Skin epidermis (tissue), 12 donors: ENCODE measurements at regions not wholly inside any gene's neighbourhood (a gene's known extent, or its start where the extent isn't known, plus 50 kb on each side); places are given as distances from the start of the nearest gene placed in this dataset.

ENCODE experiments used
- H3K27ac ChIP-seq, 21 experiments: fragments of 200-600 bp; sonication (generic) in 11 of 21; one replicate each; pipeline ENCODE4 v1.5.0; 2020; ENCODE audit warnings: mild to moderate bottlenecking in 3 of 21, inconsistent platforms in 2 of 21, moderate library complexity in 2 of 21
- H3K4me3 ChIP-seq, 7 experiments: fragments of 200-600 bp; sonication (generic) in 2 of 7; one replicate each; pipeline ENCODE4 v1.5.0; 2020; ENCODE audit warnings: inconsistent platforms in 2 of 7, mild to moderate bottlenecking in 2 of 7, moderate library complexity in 1 of 7

DNA sequence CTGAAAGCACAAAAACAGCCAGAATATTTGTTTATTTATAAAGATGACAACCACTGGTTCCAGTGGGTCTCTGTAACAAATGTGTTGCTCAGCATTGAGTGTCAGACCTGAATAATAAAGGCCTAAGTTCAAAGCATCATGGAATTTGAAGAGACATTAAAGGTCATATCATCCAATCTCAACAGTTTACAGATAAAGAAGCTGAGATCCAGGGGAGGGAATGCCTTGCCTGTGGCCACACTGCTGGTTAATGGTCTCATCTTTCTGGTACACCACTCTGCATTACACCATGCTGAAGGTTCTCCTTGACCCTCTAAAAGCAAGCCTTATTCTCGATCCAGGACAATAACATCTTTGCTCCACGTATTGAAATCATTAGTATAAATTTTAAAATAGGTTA is 446.5 kb upstream of the ACVR2A start:
- H3K27ac ChIP-seq, result no peak overlapping the region

DNA sequence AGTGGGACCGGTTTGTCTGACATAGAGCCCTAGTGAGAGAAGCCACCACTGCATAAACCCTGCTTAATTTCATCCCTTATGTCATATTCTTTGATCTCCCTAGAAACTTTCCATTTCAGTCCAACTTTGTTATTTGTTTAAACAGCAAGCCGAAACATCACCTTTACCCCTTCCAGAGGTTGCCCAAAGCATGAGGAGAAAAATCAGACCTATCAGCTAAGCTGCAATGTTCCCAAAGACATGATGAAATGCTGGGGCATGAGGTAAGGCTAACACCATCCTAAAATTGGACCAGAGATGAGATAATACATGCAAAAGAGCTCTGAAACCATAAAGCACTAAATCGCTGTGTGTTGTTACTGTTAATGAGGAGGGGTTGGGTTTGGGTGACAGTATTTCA is 447.9 kb upstream of the ACVR2A start:
- H3K27ac ChIP-seq, result no peak overlapping the region
- H3K4me3 ChIP-seq, result no peak overlapping the region

More for the DNA sequence above, 446.5 kb upstream of the ACVR2A start:
- no peak overlapping the region for H3K4me3 ChIP-seq

DNA sequence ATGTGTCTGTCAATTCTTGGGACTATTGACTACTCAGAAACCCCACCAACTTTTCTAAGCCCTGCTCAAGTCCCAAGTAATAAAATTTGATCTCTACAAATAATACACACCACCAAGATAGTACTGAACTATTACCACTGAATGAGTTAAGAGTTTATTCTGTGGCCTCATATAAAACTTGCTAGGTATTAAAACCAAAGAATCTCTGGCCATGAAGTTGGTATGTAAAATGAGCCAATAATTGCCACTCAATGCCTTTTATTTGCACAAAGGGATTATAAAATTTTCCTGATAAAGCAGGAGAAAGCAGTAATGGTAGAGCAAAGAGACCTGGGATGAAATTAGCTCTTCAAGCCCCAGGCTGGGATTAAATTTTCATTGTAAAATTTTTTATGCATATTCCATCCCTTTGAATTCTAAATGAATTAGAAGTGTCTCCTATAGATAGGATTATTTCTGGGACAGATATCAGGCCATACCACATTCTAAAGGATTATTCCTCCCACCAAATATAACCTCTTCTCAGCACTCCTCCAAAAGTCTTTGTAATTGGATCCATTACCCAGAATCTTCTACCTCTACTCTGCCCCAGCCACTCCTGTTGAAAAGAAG is 450.5 kb upstream of the ACVR2A start:
- Histone ChIP-seq H3K4me3 (no peak overlapping the region), H3K27ac (no peak overlapping the region)

DNA sequence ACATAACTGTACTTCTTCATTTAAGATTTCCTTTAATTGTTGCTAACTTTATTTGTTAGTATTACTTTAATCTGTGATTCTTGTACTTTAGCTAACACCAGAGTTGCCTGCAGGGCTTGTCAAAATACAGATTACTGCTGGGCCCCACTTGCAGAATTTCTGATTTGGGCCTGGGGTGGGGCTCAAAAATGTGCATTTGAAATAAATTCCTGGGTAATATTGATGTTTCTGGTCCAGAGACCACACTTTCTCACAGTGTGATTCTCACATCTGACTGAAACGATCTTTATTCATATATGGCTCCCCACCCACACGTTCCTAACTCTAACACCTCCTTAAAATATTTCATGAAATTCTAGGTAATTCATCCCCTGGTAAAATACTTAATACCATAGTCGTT is 452.6 kb upstream of the ACVR2A start:
- no peak overlapping the region for H3K4me3 ChIP-seq
- no peak overlapping the region for H3K27ac ChIP-seq

DNA sequence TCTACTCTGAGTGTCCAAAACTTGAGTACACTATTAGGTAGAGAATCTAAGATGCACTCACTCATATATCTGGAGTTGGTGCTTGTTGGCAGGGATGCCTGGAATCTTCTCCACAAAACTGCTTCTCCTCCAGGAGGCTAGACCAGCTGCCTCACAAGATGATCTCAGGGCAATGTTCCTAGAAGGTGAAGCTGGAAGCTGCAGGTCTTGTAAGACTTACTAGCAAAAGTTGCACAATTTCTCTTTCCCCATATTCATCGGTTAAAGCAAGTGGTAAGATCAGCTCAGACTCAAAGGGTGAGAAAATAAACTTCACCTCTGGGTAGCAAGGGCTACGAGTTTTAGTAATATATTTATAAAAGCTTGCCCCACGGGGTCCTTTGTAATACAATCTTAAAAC is 454.4 kb upstream of the ACVR2A start:
- no peak overlapping the region for H3K4me3 ChIP-seq
- no peak overlapping the region for H3K27ac ChIP-seq

DNA sequence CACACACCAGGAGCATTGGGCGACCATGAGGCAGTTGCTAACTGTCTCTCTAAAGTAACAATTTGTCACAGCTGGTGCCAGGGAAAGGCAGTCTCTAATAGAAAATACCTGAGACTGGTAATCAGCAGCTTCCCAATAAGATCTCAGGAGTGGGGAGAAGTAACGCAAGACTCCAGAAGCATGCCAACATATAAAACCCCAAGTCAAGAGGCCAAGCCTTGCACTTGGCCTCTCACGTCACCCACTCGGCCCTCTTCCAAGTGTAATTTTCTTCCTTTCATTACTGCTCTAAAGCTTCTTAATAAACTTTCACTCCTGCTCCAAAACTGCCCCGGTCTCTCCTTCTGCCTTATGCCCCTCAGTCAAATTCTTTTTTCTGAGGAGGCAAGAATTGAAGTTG is 455.6 kb upstream of the ACVR2A start:
- no peak overlapping the region for H3K27ac ChIP-seq

DNA sequence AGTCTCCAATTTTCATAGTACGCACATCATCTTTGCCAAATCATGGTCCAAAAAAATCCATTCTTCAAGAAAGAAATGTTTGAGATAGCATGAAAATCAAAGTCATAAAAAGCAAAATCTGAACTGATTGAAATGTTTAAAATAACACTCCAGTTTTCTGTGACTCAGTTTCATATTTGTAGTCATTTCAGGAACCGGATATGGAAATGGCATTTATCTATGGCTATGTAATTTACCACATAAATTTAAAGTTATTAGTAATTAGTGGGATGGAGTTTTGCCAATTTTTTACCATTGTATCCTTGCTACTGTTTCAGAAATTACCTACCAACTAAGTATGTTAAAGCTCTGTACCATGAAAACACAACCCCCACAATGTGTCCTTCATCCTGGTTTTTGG is 456.6 kb upstream of the ACVR2A start:
- H3K27ac ChIP-seq, result no peak overlapping the region
- H3K4me3 ChIP-seq, result no peak overlapping the region

More for the DNA sequence above, 455.6 kb upstream of the ACVR2A start:
- no peak overlapping the region for H3K4me3 ChIP-seq

DNA sequence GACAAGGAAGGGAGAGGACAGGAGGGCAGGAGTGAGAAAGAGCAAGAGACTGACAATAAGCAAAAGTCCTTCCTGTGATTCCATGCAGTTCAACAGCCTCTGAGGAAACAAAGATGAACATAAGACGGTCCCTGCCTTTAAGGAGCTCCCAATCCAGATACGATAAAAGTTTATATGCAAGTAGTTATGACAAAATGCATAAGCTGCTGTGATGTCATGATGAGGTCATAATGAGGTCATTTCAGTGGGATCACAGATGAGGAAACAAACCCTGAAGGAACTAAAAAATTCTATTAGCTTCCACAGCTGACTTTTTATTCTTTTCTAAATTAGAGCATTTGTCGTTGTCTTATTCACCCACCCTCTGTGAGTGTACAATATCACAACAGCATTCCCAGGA is 458.5 kb upstream of the ACVR2A start:
- Histone ChIP-seq H3K27ac (no peak overlapping the region), H3K4me3 (no peak overlapping the region)

DNA sequence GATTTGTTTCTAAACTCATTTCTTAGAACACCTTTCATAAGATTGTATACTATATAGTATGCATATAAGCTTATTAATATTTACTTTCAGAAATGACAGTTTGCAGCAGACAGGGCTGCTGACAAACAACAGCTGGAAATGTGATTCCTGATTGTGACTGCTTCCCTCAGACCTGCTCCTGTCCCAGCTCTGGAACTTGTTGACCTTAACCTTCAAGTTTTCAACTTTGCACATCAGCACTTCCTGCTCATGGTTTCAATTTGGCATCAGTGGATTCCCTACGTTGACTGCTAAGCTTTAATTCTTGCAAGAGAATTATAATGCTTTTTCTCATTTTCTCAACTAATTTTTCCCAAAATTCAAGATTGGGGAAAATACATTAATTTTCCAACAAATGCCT is 459.2 kb upstream of the ACVR2A start:
- H3K4me3 ChIP-seq, result no peak overlapping the region
- no peak overlapping the region for H3K27ac ChIP-seq

DNA sequence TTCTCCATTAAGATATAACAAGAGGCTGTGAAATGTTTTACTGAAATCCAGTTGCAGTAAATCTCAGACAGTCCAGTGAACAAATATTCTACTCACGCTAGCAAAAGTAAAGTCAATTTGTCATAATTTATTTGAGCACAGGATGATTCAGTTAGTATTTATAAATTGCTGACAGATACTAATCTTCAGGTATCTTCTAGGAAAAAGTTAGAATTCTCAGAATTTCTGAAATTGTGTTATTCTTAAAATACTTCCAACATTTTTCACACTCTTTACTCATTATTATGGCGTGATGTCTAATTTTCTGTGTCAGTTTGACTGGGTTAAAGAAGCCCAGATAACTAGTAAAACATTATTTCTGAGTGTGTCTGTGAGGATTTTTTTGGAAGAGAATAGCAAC is 460.2 kb upstream of the ACVR2A start:
- Histone ChIP-seq H3K27ac (no peak overlapping the region), H3K4me3 (no peak overlapping the region)

DNA sequence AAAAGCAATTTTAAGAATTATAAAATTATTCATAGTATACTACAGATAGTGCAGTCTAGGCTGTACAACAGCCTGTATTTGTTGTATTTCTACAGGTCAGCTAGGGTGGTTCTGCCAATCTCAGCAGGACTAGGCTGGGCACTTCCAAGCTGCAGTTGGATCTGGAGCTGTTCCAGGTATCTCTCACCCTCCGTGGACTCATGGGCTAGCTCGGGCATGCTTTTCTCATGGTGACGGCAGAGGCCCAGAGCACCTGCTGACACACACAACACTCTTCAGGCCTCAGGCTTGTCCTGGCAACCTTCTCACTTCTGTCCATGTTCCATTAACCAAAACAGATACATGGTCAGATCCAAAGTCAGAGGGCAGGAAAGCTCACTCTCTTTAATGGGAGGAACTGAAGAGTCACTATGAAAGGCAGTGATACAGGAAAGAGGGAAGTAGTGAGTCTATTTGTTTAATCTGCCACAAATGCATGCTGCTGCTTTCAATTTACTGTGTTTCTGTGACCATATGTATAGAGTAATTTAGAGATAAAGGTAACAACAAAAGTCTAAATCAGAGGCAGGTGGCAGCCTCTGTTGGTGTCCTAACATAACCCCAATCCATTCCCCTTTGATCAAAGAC is 462.4 kb upstream of the ACVR2A start:
- no peak overlapping the region for H3K4me3 ChIP-seq
- H3K27ac ChIP-seq, result no peak overlapping the region

DNA sequence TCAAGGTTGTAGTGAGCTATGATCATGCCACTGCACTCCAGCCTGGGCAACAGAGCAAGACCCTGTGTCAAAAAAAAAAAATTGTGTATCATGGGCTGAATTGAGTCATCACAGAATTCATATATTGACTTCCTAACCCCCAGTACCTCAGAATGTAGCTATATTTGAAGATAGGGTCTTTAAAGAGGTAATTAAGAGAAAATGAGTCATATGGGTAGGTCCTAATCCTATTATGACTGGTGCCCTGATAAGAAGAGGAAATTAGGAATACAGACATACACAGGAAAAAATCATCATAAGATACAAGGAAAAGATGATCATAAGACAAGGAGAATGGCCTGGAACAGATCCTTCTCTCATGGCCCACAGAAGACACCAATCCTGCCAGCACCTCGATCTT is 466.4 kb upstream of the ACVR2A start:
- Histone ChIP-seq H3K4me3 (no peak overlapping the region), H3K27ac (no peak overlapping the region)

DNA sequence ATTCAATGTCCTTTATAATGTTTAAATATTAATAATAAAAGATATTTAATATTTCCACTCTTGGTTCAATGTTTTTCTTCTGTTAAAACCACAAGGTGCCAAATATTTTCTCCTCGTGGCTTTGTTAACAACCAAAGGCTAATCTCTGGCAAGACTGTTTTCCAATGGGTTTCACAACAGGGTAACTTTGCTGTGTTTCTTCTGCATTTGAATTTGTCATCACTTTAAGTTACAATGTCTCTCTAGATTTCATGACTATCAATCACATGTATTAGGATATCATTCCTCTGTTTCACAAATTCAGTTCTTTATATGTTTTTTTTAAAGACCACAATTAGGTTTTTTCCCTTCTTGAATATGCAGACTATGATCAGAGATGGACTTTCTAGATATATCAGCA is 469.8 kb upstream of the ACVR2A start:
- no peak overlapping the region for H3K4me3 ChIP-seq
- peak overlapping the region in 1 of 21 experiments; percentile 8 for H3K27ac ChIP-seq

DNA sequence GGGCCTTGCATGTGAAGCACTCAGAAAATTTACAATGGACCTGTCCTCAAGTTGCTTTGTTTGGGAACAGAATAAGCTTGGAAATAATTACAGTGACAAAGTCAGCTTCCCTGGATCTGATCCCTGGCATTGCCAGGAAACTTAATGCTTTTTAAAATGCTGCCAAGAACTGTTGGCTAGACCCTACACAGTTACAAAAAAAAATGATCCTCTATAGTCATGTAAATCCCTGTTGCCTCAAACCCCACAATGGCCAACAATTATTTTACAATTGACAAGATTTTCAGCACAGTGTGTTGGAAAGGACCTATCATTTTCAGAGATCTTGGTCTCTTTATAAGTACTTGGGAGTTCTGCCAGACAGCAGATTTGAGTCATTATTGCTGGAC is 470.4 kb upstream of the ACVR2A start:
- H3K27ac ChIP-seq, result peak overlapping the region in 1 of 21 experiments; percentile 8
- H3K4me3 ChIP-seq, result no peak overlapping the region

DNA sequence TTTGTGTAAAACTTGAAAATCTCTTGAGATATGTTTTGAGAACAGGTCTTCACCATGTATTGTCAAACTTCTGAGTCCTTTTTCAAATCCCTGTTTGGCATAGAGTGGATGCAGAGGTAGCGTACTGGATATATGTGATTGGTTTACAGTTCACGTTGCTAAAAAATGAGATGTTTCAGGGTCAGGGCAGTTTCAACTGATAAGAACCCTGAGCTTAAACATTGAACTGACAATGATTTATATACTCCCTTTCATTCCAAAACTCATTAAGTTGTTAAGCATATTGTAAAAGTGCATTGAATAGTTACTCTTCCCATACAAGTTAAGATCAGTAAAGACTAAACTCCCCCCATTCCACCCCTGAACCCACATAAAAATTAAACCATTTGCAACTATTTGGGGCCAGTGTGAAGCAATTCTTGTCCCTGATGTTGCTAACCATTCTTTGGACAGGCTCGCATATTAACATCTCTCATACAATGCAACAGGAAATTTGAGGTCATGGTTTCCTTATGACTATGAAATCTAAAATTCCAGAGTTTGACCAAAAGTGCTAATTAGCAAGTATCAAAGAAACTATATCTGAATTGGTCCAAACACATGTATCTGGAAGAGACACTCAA is 470.9 kb upstream of the ACVR2A start:
- H3K27ac ChIP-seq, result peak overlapping the region in 3 of 21 experiments; percentile 1 to 50 (median 8)

DNA sequence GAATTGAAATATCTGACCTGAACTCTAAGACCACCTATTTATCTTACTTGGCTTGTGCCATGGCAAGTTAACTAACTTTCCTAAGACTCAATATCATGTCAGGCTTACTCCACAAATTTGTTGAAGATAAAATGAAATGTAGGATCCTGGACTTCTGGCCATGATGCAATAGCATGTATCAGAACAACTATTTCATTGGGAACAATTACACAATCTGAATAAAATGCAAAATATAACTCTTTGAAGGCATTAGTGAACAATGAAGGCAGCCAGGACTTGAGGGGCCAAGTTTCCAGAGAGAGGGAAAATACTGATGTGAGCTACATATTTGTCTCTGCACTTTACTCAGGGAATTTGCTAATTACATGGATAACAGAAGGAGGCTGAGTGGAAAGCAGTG is 476.5 kb upstream of the ACVR2A start:
- no peak overlapping the region for H3K27ac ChIP-seq
- H3K4me3 ChIP-seq, result no peak overlapping the region

More for the DNA sequence above, 470.9 kb upstream of the ACVR2A start:
- no peak overlapping the region for H3K4me3 ChIP-seq

DNA sequence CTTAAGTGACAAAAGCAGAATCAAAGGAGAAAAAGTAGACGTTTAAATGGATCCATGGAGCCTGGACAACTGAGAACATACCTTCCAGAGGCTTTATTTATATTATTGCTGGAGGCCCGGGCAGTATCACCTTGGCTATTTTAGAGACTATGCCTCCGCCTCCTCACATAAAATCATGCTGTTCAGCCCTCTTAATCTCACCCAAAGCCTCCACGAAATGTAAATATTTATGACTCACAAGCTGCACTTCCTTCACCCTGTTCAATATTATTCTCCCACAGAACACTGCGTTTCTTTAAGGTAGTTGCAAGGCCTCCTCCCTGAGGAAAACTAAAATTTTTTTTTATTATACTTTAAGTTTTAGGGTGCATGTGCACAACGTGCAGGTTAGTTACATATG is 478.6 kb upstream of the ACVR2A start:
- H3K27ac ChIP-seq, result no peak overlapping the region
- H3K4me3 ChIP-seq, result no peak overlapping the region

DNA sequence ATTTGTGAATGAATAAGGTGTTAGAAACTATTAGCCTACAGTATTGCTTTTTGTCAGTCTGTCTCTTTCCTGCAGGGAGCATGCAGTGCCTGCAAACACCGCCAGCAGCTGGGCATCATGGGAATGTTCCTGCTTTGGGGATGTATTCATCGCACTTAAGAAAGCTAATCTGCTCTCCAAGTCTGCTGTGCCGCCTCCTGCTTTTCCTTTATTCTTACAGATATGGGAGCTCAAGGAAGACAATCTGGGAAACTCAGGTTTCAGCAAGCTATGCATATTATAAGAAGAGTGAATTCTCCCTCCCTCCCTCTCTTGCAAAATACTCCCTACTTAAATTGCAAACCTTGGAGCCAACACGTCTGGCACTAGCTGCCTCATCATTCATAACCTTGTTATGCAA is 479.2 kb upstream of the ACVR2A start:
- Histone ChIP-seq H3K4me3 (no peak overlapping the region), H3K27ac (no peak overlapping the region)

DNA sequence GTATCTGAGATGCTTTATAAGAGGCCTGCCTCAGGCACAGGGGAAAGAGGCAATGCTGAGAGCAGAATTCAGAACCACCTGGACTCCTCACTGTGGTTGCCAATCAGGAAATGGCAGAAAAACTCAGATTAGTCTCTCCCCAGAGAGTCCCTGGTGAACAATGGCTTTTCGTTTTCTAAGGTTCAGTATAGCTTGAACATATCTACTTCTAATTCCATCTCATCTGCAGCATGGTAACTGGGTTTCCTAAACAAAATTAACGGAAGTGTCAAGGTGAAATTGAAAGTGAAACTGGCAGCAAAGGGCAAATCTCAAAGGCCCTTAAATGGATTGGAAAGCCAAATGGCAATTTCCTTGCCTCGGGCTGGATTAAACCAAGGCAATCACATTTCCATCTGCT is 480.2 kb upstream of the ACVR2A start:
- Histone ChIP-seq H3K27ac (no peak overlapping the region), H3K4me3 (no peak overlapping the region)

DNA sequence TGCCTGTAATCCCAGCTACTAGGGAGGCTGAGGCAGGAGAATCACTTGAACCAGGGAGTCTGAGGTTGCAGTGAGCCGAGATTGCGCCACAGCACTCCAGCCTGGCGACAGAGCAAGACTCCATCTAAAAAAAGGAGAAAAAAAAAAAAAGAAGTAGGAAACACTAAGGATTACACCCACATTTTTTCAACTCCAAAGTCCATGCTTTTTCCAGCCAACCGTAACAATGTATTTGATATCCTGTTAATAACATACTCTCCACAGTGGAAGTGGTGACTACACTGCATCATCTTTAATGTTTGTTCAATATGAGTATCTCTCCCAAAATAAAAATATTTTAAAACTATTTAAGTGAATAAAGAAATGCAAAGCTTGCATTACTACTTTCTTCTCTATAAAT is 481.6 kb upstream of the ACVR2A start:
- H3K27ac ChIP-seq, result no peak overlapping the region
- no peak overlapping the region for H3K4me3 ChIP-seq

DNA sequence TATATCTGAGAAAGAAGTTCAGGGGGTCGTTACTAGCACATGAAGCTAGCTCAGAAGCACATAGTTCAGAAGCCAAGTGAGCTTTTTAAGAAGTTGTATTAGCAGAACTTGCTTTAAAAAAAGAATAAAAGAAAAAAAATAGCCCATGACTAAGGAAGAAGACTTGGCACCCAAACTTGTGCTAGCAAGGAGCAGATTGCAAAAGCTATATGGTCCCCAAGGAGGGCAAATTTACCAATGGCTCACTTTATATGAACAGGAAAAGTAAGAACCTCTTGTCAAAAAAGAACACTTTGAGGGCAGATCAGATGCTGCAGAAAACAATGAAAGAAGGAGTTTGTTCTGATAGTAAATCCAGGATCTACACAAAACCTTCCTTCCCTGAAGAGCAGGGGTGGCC is 486.5 kb upstream of the ACVR2A start:
- Histone ChIP-seq H3K4me3 (no peak overlapping the region), H3K27ac (no peak overlapping the region)

DNA sequence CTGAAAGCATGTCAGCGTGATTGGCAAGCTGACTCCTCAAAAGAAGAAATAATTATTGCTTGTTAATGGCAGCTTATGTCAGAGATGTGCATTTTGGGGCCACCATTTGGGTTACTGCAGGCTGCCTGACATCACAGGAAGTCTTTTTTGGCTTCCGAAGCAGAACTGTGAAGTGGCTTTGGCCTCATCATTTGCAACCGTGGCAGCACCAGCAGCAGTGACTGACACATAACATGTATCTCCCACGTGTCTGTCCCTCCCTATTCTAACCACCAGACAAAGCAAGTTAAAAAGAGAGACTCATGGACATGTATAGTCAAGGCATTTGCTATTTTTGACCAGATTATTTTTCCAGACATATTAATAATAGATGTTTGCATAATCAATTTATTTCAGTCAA is 488.7 kb upstream of the ACVR2A start:
- Histone ChIP-seq H3K27ac (no peak overlapping the region), H3K4me3 (no peak overlapping the region)
